A549 (cell line): ENCODE measurements at regions not wholly inside any gene's neighbourhood (a gene's known extent, or its start where the extent isn't known, plus 50 kb on each side); places are given as distances from the start of the nearest gene placed in this dataset.
A peak's percentile ranks its signal among the peaks of the same experiment; 100 is the strongest.

Experiments
- ATAC-seq, 2 experiments: fragments of 200-7000 bp in 1 of 2; fragments of >200 bp in 1 of 2; cut with Nextera tagmentation in 1 of 2; cut with Tn5 transposase in 1 of 2; 3 replicates each; pipeline versions ENCODE4 v1.8.0 to v1.9.1; 2018 to 2020; ENCODE audit warnings: mild to moderate bottlenecking in 1 of 2, moderate library complexity in 1 of 2
- CTCF ChIA-PET: fragments of 300-600 bp; sonication (Branson Sonifier 250); formaldehyde crosslinking; extraction: SDS; loops from one replicate; lab custom pipeline; 2021; ENCODE audit warnings: antibody characterized with exemption, inconsistent platforms; lab: Yijun Ruan, JAX
- POLR2A ChIA-PET: fragments of 350-600 bp; formaldehyde crosslinking; extraction: SDS; loops from one replicate; lab custom pipeline; 2021; ENCODE audit warnings: antibody characterized with exemption, inconsistent platforms; lab: Yijun Ruan, JAX
- DNase-seq, 2 experiments: peaks; one replicate each; pipeline versions ENCODE4 v3.0.0 to v3.0.0-alpha.2; 2011 to 2016; ENCODE audit warnings: low read depth in 1 of 2, low spot score in 1 of 2
- FAIRE-seq: peaks from 2 replicates; lab custom pipeline; 2011; peaks lifted over from hg19 to GRCh38; lab: Jason Lieb, UNC
- H3K27ac ChIP-seq, 2 experiments: fragments of >200 bp; sonication (Bioruptor Twin); formaldehyde crosslinking; 3 replicates each; pipeline ENCODE4 v1.5.1; 2016 to 2017
- H3K4me1 ChIP-seq: fragments of >200 bp; sonication (Bioruptor Twin); formaldehyde crosslinking; 3 replicates; pipeline ENCODE4 v1.6.1; 2016
- H3K4me2 ChIP-seq: fragments of >200 bp; sonication (Bioruptor Twin); formaldehyde crosslinking; 3 replicates; pipeline ENCODE4 v1.6.1; 2016
- H3K4me3 ChIP-seq: fragments of >200 bp; sonication (Bioruptor Twin); formaldehyde crosslinking; 3 replicates; pipeline ENCODE4 v1.5.1; 2016
- H3K9me3 ChIP-seq: fragments of >200 bp; sonication (Bioruptor Twin); formaldehyde crosslinking; 3 replicates; pipeline ENCODE4 v1.6.1; 2016
- BHLHE40 ChIP-seq: IDR thresholded peaks from 2 replicates; pipeline ENCODE4 v1.6.1; 2012; ENCODE audit warnings: low read depth, low read length, inconsistent platforms
- CBX8 ChIP-seq: fragments of 200-600 bp; sonication (generic); IDR thresholded peaks from 2 replicates; pipeline ENCODE4 v1.6.1; 2016
- CEBPB ChIP-seq, 2 experiments: fragments of >200 bp in 1 of 2; sonication (Bioruptor Twin) in 1 of 2; formaldehyde crosslinking in 1 of 2; IDR thresholded peaks; 2 replicates each; pipeline ENCODE4 v1.6.1; 2012 to 2016
- CHD4 ChIP-seq: fragments of 200-600 bp; sonication (generic); IDR thresholded peaks from 2 replicates; pipeline ENCODE4 v1.6.1; 2016; ENCODE audit warnings: antibody characterized with exemption, mild to moderate bottlenecking, borderline replicate concordance
- EHMT2 ChIP-seq: fragments of 200-600 bp; sonication (generic); IDR thresholded peaks from 2 replicates; pipeline ENCODE4 v1.6.1; 2016; ENCODE audit warnings: antibody characterized with exemption, low read depth, mild to moderate bottlenecking, moderate library complexity
- ESRRA ChIP-seq: fragments of 150-350 bp; IDR thresholded peaks from 2 replicates; pipeline ENCODE4 v1.6.1; 2014; ENCODE audit warnings: mild to moderate bottlenecking, low read length, borderline replicate concordance
- HDAC2 ChIP-seq: fragments of 200-600 bp; sonication (generic); IDR thresholded peaks from 2 replicates; pipeline ENCODE4 v1.6.1; 2016
- KDM5A ChIP-seq: fragments of 200-600 bp; sonication (generic); IDR thresholded peaks from 2 replicates; pipeline ENCODE4 v1.6.1; 2016; ENCODE audit warnings: antibody characterized with exemption, mild to moderate bottlenecking
- MAFK ChIP-seq: fragments of 450-650 bp; IDR thresholded peaks from 2 replicates; pipeline ENCODE4 v1.6.1; 2014; ENCODE audit not compliant: partially characterized antibody
- NPAS2 ChIP-seq: fragments of 250-450 bp; sonication (Bioruptor Pico); IDR thresholded peaks from 2 replicates; pipeline ENCODE4 v1.8.0; 2022; ENCODE audit warnings: mild to moderate bottlenecking, moderate library complexity, borderline replicate concordance
- PHF8 ChIP-seq: fragments of 200-600 bp; sonication (generic); IDR thresholded peaks from 2 replicates; pipeline ENCODE4 v1.6.1; 2016; ENCODE audit warnings: low read depth, mild to moderate bottlenecking, antibody characterized with exemption, moderate library complexity, borderline replicate concordance
- POLR2AphosphoS2 ChIP-seq: conservative IDR thresholded peaks from 2 replicates; pipeline ENCODE4 v1.6.1; 2012; ENCODE audit warnings: low read length, improper control_type of control experiment, inconsistent platforms
- REST ChIP-seq: fragments of 200-600 bp; sonication (generic); IDR thresholded peaks from 2 replicates; pipeline ENCODE4 v1.6.1; 2016; ENCODE audit warnings: antibody characterized with exemption, mild to moderate bottlenecking, moderate library complexity
- RNF2 ChIP-seq: fragments of 200-600 bp; sonication (generic); IDR thresholded peaks from 2 replicates; pipeline ENCODE4 v1.6.1; 2016; ENCODE audit warnings: low read depth, mild to moderate bottlenecking, antibody characterized with exemption, moderate library complexity, borderline replicate concordance
- SMC3 ChIP-seq: fragments of >200 bp; sonication (Bioruptor Twin); formaldehyde crosslinking; IDR thresholded peaks from 3 replicates; pipeline ENCODE4 v1.6.1; 2018; ENCODE audit warnings: inconsistent platforms
- SREBF2 ChIP-seq: fragments of 450-650 bp; IDR thresholded peaks from 2 replicates; pipeline ENCODE4 v1.6.1; 2014; ENCODE audit warnings: mild to moderate bottlenecking, moderate library complexity
- TFCP2L1 ChIP-seq: fragments of 250-450 bp; sonication (Bioruptor Pico); IDR thresholded peaks from 2 replicates; pipeline ENCODE4 v1.5.0; 2021; ENCODE audit warnings: mild to moderate bottlenecking
- ZFP36 ChIP-seq: fragments of 450-650 bp; IDR thresholded peaks from 2 replicates; pipeline ENCODE4 v1.6.1; 2014; ENCODE audit warnings: borderline replicate concordance; ENCODE audit not compliant: partially characterized antibody
- ZNF302 ChIP-seq: fragments of 250-450 bp; sonication (Bioruptor Pico); IDR thresholded peaks from 2 replicates; pipeline ENCODE4 v1.9.0; 2021; ENCODE audit warnings: inconsistent platforms, mild to moderate bottlenecking, moderate library complexity
- WGBS: methylation state at CpG from one replicate; pipeline ENCODE4 v1.1.6; 2017; ENCODE audit errors: missing lambda C conversion rate; 5-methylcytosine and 5-hydroxymethylcytosine counted together
- TF ChIP-seq, protein P1 (sequence below): IDR thresholded peaks from 2 replicates; pipeline ENCODE4 v1.6.1; 2012; ENCODE audit warnings: low read depth, borderline replicate concordance
- TF ChIP-seq, protein P2 (sequence below): fragments of >200 bp; sonication (Bioruptor Twin); formaldehyde crosslinking; IDR thresholded peaks from 3 replicates; pipeline ENCODE4 v1.6.1; 2016
- TF ChIP-seq, protein P3 (sequence below): fragments of 250-450 bp; sonication (Bioruptor Pico); IDR thresholded peaks from 2 replicates; pipeline ENCODE4 v1.5.0; 2021; ENCODE audit warnings: mild to moderate bottlenecking, moderate library complexity, borderline replicate concordance
- TF ChIP-seq, protein P4 (sequence below): IDR thresholded peaks from 2 replicates; pipeline ENCODE4 v1.6.1; 2012
- TF ChIP-seq, protein P5 (sequence below): fragments of 250-450 bp; sonication (Bioruptor Pico); IDR thresholded peaks from 2 replicates; pipeline ENCODE4 v1.5.0; 2020; ENCODE audit warnings: low read depth, mild to moderate bottlenecking, moderate library complexity

DNA sequence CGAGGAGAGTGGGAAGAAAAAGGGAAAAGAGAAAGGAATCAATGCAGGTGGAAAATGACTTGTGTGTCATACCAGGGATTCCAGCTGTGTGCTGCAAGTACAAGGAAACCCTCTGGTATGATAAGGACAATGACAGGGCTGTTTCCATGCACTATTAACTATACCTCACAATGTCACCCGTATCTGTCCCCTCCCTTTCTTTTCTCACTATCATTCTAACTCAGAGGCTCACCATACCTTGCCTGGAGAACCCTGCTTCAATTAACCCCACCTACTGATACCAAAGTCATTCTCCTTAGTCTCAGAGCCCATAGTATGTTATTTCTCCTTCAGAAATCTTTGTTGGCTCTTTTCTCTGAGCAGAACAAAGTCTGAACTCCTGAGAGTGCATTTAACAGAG lies 236.2 kb upstream of the NREP start:
- peaks cover 2% of the 10 kb centered on the region; the same call in 1 of the 3 replicates for H3K9me3 ChIP-seq
- TF ChIP-seq PHF8 = no peak
- TF ChIP-seq RNF2 = no peak
- TF ChIP-seq CHD4 = no peak
- TF ChIP-seq, protein P1, sequence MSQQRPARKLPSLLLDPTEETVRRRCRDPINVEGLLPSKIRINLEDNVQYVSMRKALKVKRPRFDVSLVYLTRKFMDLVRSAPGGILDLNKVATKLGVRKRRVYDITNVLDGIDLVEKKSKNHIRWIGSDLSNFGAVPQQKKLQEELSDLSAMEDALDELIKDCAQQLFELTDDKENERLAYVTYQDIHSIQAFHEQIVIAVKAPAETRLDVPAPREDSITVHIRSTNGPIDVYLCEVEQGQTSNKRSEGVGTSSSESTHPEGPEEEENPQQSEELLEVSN = no peak
- TF ChIP-seq, protein P2, sequence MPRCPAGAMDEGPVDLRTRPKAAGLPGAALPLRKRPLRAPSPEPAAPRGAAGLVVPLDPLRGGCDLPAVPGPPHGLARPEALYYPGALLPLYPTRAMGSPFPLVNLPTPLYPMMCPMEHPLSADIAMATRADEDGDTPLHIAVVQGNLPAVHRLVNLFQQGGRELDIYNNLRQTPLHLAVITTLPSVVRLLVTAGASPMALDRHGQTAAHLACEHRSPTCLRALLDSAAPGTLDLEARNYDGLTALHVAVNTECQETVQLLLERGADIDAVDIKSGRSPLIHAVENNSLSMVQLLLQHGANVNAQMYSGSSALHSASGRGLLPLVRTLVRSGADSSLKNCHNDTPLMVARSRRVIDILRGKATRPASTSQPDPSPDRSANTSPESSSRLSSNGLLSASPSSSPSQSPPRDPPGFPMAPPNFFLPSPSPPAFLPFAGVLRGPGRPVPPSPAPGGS = no peak
- TF ChIP-seq POLR2AphosphoS2 = no peak
- no peak for TF ChIP-seq BHLHE40
- no peak for TF ChIP-seq ESRRA
- no peak for TF ChIP-seq KDM5A
- TF ChIP-seq CEBPB (IDR thresholded peaks at IDR 0.05) = no peak
- no peaks in the 10 kb centered on the region for H3K4me1 ChIP-seq
- no peak overlapping the region for H3K4me3 ChIP-seq
- ChIA-PET CTCF (no interaction called here), POLR2A (no interaction called here)
- H3K27ac ChIP-seq = no peak overlapping the region
- ATAC-seq (no peak), DNase-seq (no peak), FAIRE-seq (no peak)
- no peak overlapping the region for H3K4me2 ChIP-seq
- WGBS = 11% methylated on average over 2 of the region's 2 CpGs

DNA sequence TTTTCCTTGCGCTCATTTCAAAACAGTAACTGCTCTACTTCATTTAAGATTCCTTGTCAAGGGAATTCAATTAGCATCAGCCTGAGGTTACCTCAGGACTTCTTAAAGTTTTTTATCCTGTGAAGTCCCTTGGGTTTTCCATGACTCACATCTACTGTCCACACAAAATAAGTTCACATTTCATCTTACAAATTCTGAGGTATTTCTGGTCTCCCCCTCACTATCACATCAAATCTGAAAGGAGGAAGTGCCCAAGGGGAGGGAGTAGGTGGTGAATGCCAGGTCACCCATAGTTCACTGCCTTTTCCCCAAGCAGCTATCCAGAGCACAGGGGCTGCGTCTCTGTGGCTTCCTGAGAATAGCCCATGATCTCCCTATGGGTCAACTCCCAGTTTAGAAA lies 227.1 kb upstream of the NREP start:
- POLR2A ChIA-PET = no interaction called here
- 14% methylated on average over 2 of the region's 2 CpGs for WGBS
- CTCF ChIA-PET = no interaction called here

More for the DNA sequence above, 227.1 kb upstream of the NREP start:
- Histone ChIP-seq H3K4me1 (no peaks in the 10 kb centered on the region), H3K4me2 (no peak overlapping the region), H3K9me3 (no peaks in the 10 kb centered on the region), H3K27ac (no peak overlapping the region)
- DNase-seq (peak in 1 of 2 experiments; percentile 9), FAIRE-seq (no peak)
- TF ChIP-seq BHLHE40 (no peak), MAFK (no peak), NPAS2 (CRISPR knock-in tag) (no peak), HDAC2 (no peak), EHMT2 (no peak), ZFP36 (no peak), PHF8 (no peak), POLR2AphosphoS2 (no peak), SREBF2 (no peak), ESRRA (no peak), REST (no peak), ZNF302 (CRISPR knock-in tag) (no peak), TFCP2L1 (no peak), CHD4 (no peak), CBX8 (no peak), SMC3 (no peak)
- TF ChIP-seq, protein P3, sequence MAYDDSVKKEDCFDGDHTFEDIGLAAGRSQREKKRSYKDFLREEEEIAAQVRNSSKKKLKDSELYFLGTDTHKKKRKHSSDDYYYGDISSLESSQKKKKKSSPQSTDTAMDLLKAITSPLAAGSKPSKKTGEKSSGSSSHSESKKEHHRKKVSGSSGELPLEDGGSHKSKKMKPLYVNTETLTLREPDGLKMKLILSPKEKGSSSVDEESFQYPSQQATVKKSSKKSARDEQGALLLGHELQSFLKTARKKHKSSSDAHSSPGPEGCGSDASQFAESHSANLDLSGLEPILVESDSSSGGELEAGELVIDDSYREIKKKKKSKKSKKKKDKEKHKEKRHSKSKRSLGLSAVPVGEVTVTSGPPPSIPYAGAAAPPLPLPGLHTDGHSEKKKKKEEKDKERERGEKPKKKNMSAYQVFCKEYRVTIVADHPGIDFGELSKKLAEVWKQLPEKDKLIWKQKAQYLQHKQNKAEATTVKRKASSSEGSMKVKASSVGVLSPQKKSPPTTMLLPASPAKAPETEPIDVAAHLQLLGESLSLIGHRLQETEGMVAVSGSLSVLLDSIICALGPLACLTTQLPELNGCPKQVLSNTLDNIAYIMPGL = no peak
- TF ChIP-seq, protein P2 = no peak
- TF ChIP-seq, protein P4, sequence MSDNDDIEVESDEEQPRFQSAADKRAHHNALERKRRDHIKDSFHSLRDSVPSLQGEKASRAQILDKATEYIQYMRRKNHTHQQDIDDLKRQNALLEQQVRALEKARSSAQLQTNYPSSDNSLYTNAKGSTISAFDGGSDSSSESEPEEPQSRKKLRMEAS = no peak
- TF ChIP-seq, protein P5, sequence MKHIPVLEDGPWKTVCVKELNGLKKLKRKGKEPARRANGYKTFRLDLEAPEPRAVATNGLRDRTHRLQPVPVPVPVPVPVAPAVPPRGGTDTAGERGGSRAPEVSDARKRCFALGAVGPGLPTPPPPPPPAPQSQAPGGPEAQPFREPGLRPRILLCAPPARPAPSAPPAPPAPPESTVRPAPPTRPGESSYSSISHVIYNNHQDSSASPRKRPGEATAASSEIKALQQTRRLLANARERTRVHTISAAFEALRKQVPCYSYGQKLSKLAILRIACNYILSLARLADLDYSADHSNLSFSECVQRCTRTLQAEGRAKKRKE (CRISPR knock-in tag) = no peak
- TF ChIP-seq, all 56 proteins: peak for 0
- H3K4me3 ChIP-seq = no peak overlapping the region
- ATAC-seq = no peak
